HEK293T (cell line): ENCODE measurements at regions not wholly inside any gene's neighbourhood (a gene's known extent, or its start where the extent isn't known, plus 50 kb on each side); places are given as distances from the start of the nearest gene placed in this dataset.

ENCODE experiments used
- CTCF ChIA-PET: fragments of 350-600 bp; formaldehyde crosslinking; extraction: SDS; loops from one replicate; lab custom pipeline; 2021; ENCODE audit warnings: antibody characterized with exemption, inconsistent platforms; lab: Yijun Ruan, JAX
- POLR2A ChIA-PET: fragments of 350-600 bp; formaldehyde crosslinking; extraction: SDS; loops from one replicate; lab custom pipeline; 2020; ENCODE audit warnings: antibody characterized with exemption, inconsistent platforms; lab: Yijun Ruan, JAX
- DNase-seq: peaks from one replicate; pipeline ENCODE4 v3.0.0; 2012; ENCODE audit warnings: mixed read lengths; ENCODE audit errors: extremely low spot score
- ARNT ChIP-seq: fragments of 450-650 bp; IDR thresholded peaks from 2 replicates; pipeline ENCODE4 v1.6.1; 2017; ENCODE audit warnings: mild to moderate bottlenecking
- BHLHE40 ChIP-seq: fragments of 450-650 bp; IDR thresholded peaks from 2 replicates; pipeline ENCODE4 v1.6.1; 2016; ENCODE audit warnings: mild to moderate bottlenecking, moderate library complexity, borderline replicate concordance
- CTBP1 ChIP-seq: fragments of 450-650 bp; IDR thresholded peaks from 2 replicates; pipeline ENCODE4 v1.6.1; 2016; ENCODE audit warnings: borderline replicate concordance
- ELF4 ChIP-seq: fragments of 450-650 bp; IDR thresholded peaks from 2 replicates; pipeline ENCODE4 v1.6.1; 2017; ENCODE audit warnings: antibody characterized with exemption
- FOXA1 ChIP-seq: fragments of 450-650 bp; IDR thresholded peaks from 2 replicates; pipeline ENCODE4 v1.6.1; 2016; ENCODE audit warnings: mild to moderate bottlenecking
- FOXK2 ChIP-seq: fragments of 450-650 bp; IDR thresholded peaks from 2 replicates; pipeline ENCODE4 v1.6.1; 2016; ENCODE audit warnings: mild to moderate bottlenecking
- FOXM1 ChIP-seq: fragments of 450-650 bp; IDR thresholded peaks from 2 replicates; pipeline ENCODE4 v1.6.1; 2017; ENCODE audit warnings: mild to moderate bottlenecking, borderline replicate concordance
- HDGF ChIP-seq: fragments of 450-650 bp; IDR thresholded peaks from 2 replicates; pipeline ENCODE4 v1.6.1; 2017; ENCODE audit warnings: antibody characterized with exemption, borderline replicate concordance
- L3MBTL2 ChIP-seq: fragments of 450-650 bp; conservative IDR thresholded peaks from 2 replicates; pipeline ENCODE4 v1.6.1; 2016; ENCODE audit warnings: mild to moderate bottlenecking
- LEF1 ChIP-seq: fragments of 450-650 bp; IDR thresholded peaks from 2 replicates; pipeline ENCODE4 v1.6.1; 2017; ENCODE audit warnings: mild to moderate bottlenecking, borderline replicate concordance
- NFRKB ChIP-seq: fragments of 450-650 bp; IDR thresholded peaks from 2 replicates; pipeline ENCODE4 v1.6.1; 2016; ENCODE audit warnings: mild to moderate bottlenecking, moderate library complexity
- PKNOX1 ChIP-seq: fragments of 450-650 bp; IDR thresholded peaks from 2 replicates; pipeline ENCODE4 v1.6.1; 2016
- SP1 ChIP-seq: fragments of 450-650 bp; IDR thresholded peaks from 2 replicates; pipeline ENCODE4 v1.6.1; 2017
- SUZ12 ChIP-seq: fragments of 450-650 bp; IDR thresholded peaks from 2 replicates; pipeline ENCODE4 v1.6.1; 2016; ENCODE audit warnings: mild to moderate bottlenecking
- TARDBP ChIP-seq: fragments of 450-650 bp; IDR thresholded peaks from 2 replicates; pipeline ENCODE4 v1.6.1; 2016
- ZNF384 ChIP-seq: fragments of 450-650 bp; IDR thresholded peaks from 2 replicates; pipeline ENCODE4 v1.6.1; 2016

DNA sequence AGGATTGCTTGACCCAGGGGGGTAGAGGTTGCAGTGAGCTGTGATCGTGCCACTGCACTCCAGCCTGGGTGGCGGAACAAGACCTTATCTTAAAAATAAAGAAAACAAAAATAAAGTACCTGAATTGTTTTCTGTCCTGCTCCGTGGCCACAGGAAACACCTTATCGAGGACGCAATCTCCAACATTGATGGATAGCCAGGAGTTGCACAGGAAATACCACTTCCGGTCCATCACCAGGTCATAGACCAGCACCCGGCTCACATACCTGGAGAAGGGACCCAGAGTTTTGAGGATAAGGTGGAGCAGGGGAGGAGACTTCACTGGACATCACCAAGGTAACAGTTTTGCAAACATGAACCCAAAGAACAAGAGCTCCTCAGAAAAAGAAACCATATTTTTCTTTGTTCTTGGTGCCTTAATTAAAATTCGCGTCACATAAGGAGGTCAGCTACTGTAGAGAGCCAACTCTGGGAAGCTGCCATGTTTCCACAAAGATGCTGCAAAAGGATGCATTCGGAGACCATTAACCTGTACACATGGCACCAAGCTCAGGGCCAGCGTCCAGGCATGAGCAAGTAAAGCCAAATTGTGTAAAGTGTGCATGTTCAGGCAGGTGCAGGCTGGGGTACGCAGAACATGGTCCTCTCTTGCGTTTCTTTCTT lies 55.6 kb upstream of the GCSH start:
- DNase-seq: no peak
- CTCF ChIA-PET: interaction anchor here (1.1 kb wide), 1 partner anchor 11 kb away, joined by 3 read pairs; no protein-coding TSS in a partner anchor
- POLR2A ChIA-PET: no interaction called here
- no peak for TF ChIP-seq ELF4
- no peak for TF ChIP-seq SP1
- no peak for TF ChIP-seq CTBP1
- TF ChIP-seq FOXA1: no peak
- no peak for TF ChIP-seq ZNF384
- no peak for TF ChIP-seq L3MBTL2
- TF ChIP-seq SUZ12: no peak
- no peak for TF ChIP-seq NFRKB
- TF ChIP-seq LEF1: no peak
- no peak for TF ChIP-seq BHLHE40
- no peak for TF ChIP-seq FOXK2
- TF ChIP-seq PKNOX1: no peak
- no peak for TF ChIP-seq TARDBP
- no peak for TF ChIP-seq HDGF
- TF ChIP-seq FOXM1: no peak
- no peak for TF ChIP-seq ARNT

- ChIA-PET POLR2A (no interaction called here), CTCF (no interaction called here)
- no peak for DNase-seq
- TF ChIP-seq HDGF: no peak
- no peak for TF ChIP-seq CTBP1
- no peak for TF ChIP-seq ARNT
- no peak for TF ChIP-seq FOXK2
- no peak for TF ChIP-seq SP1
- no peak for TF ChIP-seq LEF1
- no peak for TF ChIP-seq NFRKB
- no peak for TF ChIP-seq L3MBTL2
- no peak for TF ChIP-seq PKNOX1
Observed at GRCh38 chr16:81149614-81150013, 53.4 kb upstream of the GCSH start.

DNA sequence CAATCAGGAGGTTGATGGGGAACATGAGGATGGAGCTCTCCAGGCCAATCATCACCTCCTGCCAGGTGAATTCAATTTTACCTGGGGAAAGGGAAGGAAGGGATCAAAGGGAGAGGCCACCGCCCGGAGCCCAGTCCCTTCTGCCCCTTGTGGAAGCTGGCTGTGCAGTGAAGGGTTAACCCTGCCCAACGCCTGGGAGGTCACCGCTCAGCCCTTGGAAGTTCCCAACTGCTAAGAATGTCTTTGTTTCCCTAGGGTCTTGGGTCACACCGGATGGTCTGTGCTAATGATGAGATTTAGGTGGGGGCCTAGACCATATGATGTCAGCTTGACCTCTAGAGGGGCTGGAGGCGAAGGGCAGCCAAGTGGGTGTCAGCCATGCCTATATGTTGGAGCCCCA lies 52.1 kb upstream of the GCSH start:
- ChIA-PET CTCF (no interaction called here), POLR2A (no interaction called here)
- DNase-seq: no peak
- TF ChIP-seq CTBP1 (no peak), ELF4 (no peak), ARNT (no peak), ZNF384 (no peak), L3MBTL2 (no peak), FOXK2 (no peak), LEF1 (no peak), SUZ12 (no peak), NFRKB (no peak), TARDBP (no peak)
